ENCODE measurements at regions not wholly inside any gene's neighbourhood (a gene's known extent, or its start where the extent isn't known, plus 50 kb on each side); places are given as distances from the start of the nearest gene placed in this dataset.

GRCh38 chr4:66094070-66094469 lies 423.8 kb upstream of the EPHA5 start:
- H3K4me1 ChIP-seq (ENCODE audit: low read depth), result no peaks in the 10 kb centered on the region
- no peaks in the 10 kb centered on the region for H3K27me3 ChIP-seq
- TF ChIP-seq CTCF (IDR thresholded peaks at IDR 0.05; ENCODE audit: low read depth, low read length), result no peak
- no peak overlapping the region for H3K4me3 ChIP-seq
- H3K27ac ChIP-seq, result no peak overlapping the region
- H3K36me3 ChIP-seq, result no peaks in the 10 kb centered on the region
- no peak for DNase-seq (ENCODE audit: low read depth in 1 of 2, low spot score in 1 of 2)
- H3K9me3 ChIP-seq (ENCODE audit: low read depth), result no peaks in the 10 kb centered on the region

- H3K4me3 ChIP-seq, result no peak overlapping the region
- no peaks in the 10 kb centered on the region for H3K4me1 ChIP-seq (ENCODE audit: low read depth)
- no peaks in the 10 kb centered on the region for H3K27me3 ChIP-seq
- no peak for DNase-seq (ENCODE audit: low read depth in 1 of 2, low spot score in 1 of 2)
- TF ChIP-seq CTCF (IDR thresholded peaks at IDR 0.05; ENCODE audit: low read depth, low read length), result no peak
- H3K27ac ChIP-seq, result no peak overlapping the region
- no peaks in the 10 kb centered on the region for H3K36me3 ChIP-seq
- H3K9me3 ChIP-seq (ENCODE audit: low read depth), result no peaks in the 10 kb centered on the region
These were observed 421.5 kb upstream of the EPHA5 start for GRCh38 chr4:66091786-66092185.

- no peak for TF ChIP-seq CTCF (IDR thresholded peaks at IDR 0.05; ENCODE audit: low read depth, low read length)
- no peak overlapping the region for H3K4me3 ChIP-seq
- DNase-seq (ENCODE audit: low read depth in 1 of 2, low spot score in 1 of 2), result no peak
- no peaks in the 10 kb centered on the region for H3K4me1 ChIP-seq (ENCODE audit: low read depth)
- no peaks in the 10 kb centered on the region for H3K36me3 ChIP-seq
- no peaks in the 10 kb centered on the region for H3K27me3 ChIP-seq
- no peaks in the 10 kb centered on the region for H3K9me3 ChIP-seq (ENCODE audit: low read depth)
- H3K27ac ChIP-seq, result no peak overlapping the region
These were observed 403.7 kb upstream of the EPHA5 start for GRCh38 chr4:66073961-66074360.

GRCh38 chr4:66071911-66072310 lies 401.6 kb upstream of the EPHA5 start:
- no peak for TF ChIP-seq CTCF (IDR thresholded peaks at IDR 0.05; ENCODE audit: low read depth, low read length)
- Histone ChIP-seq H3K4me3 (no peak overlapping the region), H3K4me1 (ENCODE audit: low read depth) (no peaks in the 10 kb centered on the region), H3K36me3 (no peaks in the 10 kb centered on the region), H3K9me3 (ENCODE audit: low read depth) (no peaks in the 10 kb centered on the region), H3K27me3 (no peaks in the 10 kb centered on the region), H3K27ac (no peak overlapping the region)
- no peak for DNase-seq (ENCODE audit: low read depth in 1 of 2, low spot score in 1 of 2)

GRCh38 chr4:66062921-66063320 lies 392.6 kb upstream of the EPHA5 start:
- no peak overlapping the region for H3K27ac ChIP-seq
- H3K4me1 ChIP-seq (ENCODE audit: low read depth), result no peaks in the 10 kb centered on the region
- H3K27me3 ChIP-seq, result no peaks in the 10 kb centered on the region
- H3K4me3 ChIP-seq, result no peak overlapping the region
- H3K36me3 ChIP-seq, result no peaks in the 10 kb centered on the region
- no peak for TF ChIP-seq CTCF (IDR thresholded peaks at IDR 0.05; ENCODE audit: low read depth, low read length)
- H3K9me3 ChIP-seq (ENCODE audit: low read depth), result no peaks in the 10 kb centered on the region
- DNase-seq (ENCODE audit: low read depth in 1 of 2, low spot score in 1 of 2), result no peak

GRCh38 chr4:66062044-66062443 lies 391.8 kb upstream of the EPHA5 start:
- H3K9me3 ChIP-seq (ENCODE audit: low read depth), result no peaks in the 10 kb centered on the region
- H3K4me1 ChIP-seq (ENCODE audit: low read depth), result no peaks in the 10 kb centered on the region
- H3K4me3 ChIP-seq, result no peak overlapping the region
- H3K27me3 ChIP-seq, result no peaks in the 10 kb centered on the region
- no peaks in the 10 kb centered on the region for H3K36me3 ChIP-seq
- DNase-seq (ENCODE audit: low read depth in 1 of 2, low spot score in 1 of 2), result peak in 1 of 2 donors; percentile 28
- H3K27ac ChIP-seq, result no peak overlapping the region
- TF ChIP-seq CTCF (IDR thresholded peaks at IDR 0.05; ENCODE audit: low read depth, low read length), result no peak
